HG02610 (cell line): ENCODE measurements at regions not wholly inside any gene's neighbourhood (a gene's known extent, or its start where the extent isn't known, plus 50 kb on each side); places are given as distances from the start of the nearest gene placed in this dataset.

Experiments used
- ATAC-seq: cut with Tn5 transposase; IDR thresholded peaks from one replicate; pipeline ENCODE4 v1.9.1; 2021; ENCODE audit warnings: mild to moderate bottlenecking, moderate library complexity; ENCODE audit not compliant: unreplicated experiment

- ATAC-seq = no peak
These were observed 800.5 kb downstream of the SLITRK6 start for GRCh38 chr13:84998681-84999080.

DNA sequence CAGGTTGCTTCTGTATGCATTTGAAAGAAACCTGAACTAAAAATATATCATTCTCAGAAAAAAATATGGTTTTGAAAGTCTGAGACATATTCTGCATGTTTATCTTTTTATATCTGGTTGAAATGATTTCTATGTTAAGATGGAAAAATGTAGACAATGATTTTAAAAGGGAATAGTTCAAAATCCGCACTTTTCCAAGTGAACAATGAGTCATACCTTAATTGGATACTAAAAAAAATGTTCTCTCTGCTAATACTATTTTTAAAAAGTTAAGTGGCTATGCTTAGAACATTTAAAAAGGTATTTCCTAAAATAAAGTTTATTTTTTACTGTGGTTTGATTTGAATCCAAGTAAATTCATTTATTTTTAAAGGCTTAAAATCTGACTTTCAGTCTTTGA, 801.4 kb downstream of the SLITRK6 start:
- ATAC-seq = no peak

DNA sequence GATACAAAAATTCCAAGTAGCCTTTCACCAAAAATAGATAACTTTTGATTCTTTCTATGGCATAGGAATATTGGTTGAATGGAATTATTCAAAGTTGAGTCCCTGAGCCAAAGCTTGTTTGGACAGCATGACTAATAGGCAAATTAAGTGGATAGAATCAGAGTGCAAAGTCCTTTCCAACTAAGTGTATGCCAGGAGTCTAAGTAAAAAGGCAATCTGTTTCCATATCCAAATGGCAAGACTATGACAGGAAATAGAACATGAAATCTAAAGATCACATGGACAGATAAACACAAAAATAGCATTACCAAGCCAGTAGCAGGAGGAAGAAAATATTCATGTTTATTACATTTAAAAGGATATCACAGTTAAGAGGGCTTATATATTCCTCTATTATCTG, 804.6 kb downstream of the SLITRK6 start:
- ATAC-seq = no peak

DNA sequence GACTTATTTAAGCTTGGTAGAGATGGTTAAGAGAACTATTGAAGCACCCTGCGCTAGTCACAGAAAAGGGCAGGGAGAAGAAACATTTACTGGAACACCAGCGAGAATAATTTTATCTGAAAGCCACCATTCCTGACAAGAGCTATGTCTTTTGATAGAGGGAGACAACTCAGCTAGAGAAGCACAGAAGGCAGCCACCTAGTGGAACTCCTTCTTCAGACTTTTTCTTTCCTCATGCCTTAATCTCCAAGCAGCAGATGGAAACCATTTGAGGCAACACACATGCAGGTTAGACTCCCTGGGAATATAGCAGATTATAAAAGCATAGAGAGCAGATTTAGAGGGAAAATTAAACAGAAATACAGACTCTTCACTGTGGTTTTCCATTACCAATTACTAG, 813.4 kb downstream of the SLITRK6 start:
- no peak for ATAC-seq

GRCh38 chr13:84983321-84983720, 815.9 kb downstream of the SLITRK6 start:
- no peak for ATAC-seq

- no peak for ATAC-seq
These were observed 818.6 kb downstream of the SLITRK6 start for GRCh38 chr13:84980571-84980970.

- ATAC-seq = no peak
These were observed 820.4 kb downstream of the SLITRK6 start for GRCh38 chr13:84978851-84979250.

DNA sequence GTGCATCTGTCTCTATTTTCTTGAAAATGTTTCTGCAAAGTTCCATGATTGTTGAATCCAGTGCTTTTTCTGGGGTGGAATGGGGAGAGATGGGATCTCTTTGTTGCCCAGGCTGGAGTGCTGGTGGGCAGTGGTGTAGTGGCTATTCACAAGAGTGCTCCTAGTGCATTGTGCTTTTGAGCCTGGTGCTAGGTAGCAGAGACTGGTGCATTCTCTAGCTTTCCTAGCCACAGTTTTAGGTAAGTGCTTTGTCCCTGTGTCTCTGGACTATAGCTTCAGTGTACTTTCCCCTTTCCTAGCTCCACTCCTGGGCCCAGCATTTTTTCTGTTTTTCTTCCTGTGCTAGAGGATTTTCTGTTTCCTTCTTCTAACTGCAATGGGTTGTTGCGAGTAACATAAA, 825.6 kb downstream of the SLITRK6 start:
- ATAC-seq = no peak

GRCh38 chr13:84972907-84973306, 826.3 kb downstream of the SLITRK6 start:
- no peak for ATAC-seq

- ATAC-seq = no peak
These were observed 836.4 kb downstream of the SLITRK6 start for GRCh38 chr13:84962849-84963248.

DNA sequence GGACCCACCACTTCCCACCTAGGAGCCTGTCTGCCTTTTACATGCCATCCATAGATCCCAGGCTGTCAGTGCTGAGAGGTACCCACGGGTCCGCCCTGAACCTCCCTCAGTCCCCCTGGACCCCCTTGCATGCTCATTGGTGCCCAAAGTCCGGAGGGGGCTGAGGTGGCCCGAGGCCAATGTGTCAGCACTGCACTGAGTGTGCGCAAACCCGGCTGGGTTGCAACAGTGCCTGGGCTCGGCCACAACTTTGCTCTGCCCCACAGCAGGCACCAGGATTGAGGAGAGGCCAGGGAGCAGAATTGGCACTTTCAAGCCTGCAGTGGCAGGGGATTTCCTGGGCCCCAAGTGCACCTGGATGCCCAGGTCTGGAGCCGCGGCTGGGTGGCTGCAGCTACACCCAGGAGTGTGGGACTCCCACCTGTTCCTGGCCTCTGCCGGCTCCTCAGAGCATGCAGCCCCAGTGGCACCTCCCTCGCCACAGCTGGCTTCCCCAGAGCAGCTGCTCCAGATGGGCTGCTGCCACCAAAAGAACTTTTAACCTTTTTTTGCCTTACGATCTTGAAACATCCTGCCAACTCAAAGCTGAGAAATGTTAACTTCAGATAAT, 837.0 kb downstream of the SLITRK6 start:
- ATAC-seq = no peak

DNA sequence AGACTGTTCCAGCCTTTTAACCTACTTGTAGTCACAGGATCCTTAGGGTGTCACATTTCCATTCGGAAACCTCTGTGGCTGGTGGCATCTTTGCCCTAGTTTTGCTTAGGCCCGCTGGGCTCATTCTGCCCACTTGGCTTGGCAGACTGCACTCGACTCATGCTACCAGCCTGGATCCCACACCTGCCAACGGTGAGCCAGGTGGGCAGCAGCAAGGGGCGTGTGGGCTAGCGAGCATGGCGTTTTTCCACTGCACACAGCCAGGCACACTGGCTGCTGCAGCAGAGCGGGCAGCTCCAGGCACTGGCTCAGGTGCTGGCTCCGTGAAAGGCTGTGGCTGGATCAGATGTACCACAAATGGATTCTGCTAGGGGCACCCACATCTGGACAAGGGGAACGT, 838.2 kb downstream of the SLITRK6 start:
- ATAC-seq = no peak

GRCh38 chr13:84959818-84960217, 839.4 kb downstream of the SLITRK6 start:
- no peak for ATAC-seq

- ATAC-seq = no peak
These were observed 844.6 kb downstream of the SLITRK6 start for GRCh38 chr13:84954636-84955035.

DNA sequence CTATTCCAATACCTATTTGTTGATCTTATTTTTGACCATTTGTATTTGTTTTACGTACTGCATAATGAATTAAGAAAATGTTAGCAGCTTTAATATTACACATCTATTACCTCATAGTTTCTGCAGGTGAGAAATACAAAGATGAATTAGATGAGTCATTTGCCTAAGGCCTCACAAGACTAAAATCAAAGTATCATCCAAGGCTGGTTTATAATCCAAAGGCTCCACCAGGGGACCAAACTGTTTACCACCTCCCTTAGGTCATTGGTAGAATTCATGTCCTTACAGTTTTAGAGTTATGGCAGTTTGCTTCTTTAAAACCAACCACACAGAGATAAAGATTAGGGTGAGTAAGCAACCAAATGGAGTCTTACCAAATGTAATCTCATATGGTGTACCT, 848.1 kb downstream of the SLITRK6 start:
- no peak for ATAC-seq

DNA sequence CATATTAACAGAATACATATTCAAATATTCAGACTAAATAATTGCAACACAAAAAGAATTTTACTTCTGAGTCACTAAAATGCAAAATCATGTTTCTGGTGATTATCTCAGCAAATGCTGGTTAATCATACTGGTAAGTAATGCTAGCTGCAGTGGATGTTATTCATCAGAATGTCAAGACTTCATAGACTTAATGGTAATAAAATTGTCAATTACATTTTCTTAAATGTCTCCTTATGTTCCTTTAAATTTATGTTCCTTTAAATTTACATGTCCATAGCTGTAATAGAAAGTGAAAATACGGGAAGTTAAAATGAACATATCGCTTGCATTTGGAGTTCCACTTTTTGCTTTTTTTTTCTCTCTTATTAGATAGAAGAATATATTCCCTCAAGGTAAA, 853.0 kb downstream of the SLITRK6 start:
- ATAC-seq = no peak

DNA sequence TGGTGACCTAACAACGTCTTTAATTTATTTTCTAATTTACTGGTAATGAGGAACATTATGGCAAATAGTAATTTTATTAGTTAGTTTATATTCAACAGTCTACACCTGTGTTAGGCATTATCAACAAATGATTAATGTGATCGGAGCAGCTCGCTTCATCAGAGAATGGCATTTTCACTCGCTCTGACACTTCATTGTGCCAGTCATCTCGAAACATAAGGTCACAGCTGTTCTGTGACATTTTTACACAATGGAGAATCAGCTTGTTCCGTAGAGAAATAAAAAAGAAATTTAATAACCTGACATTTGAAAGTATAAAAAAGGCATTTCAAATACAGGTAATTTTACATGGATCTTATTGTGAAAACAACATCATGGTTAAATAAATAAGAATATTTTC, 858.4 kb downstream of the SLITRK6 start:
- no peak for ATAC-seq

- no peak for ATAC-seq
These were observed 859.1 kb downstream of the SLITRK6 start for GRCh38 chr13:84940167-84940566.

DNA sequence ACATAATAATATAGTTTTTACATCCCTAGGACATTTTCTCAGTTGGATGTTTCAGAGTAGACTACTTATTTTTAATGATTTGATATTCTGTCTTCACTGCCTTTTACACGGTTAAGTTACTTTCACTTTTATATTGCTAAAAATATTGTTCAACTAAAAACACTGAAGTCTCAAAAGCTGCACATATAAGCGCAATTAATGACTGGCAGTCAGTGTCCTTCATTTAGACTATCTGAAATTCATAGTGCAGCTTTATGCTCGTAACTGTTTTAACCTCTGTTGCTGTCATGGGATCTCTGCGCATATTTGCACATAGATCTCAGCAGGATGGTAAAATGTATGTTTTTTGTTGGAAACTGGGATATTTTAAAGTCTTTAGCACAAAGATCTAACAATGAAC, 864.3 kb downstream of the SLITRK6 start:
- no peak for ATAC-seq

- ATAC-seq = no peak
These were observed 865.4 kb downstream of the SLITRK6 start for GRCh38 chr13:84933797-84934196.

GRCh38 chr13:84931264-84931663, 868.0 kb downstream of the SLITRK6 start:
- no peak for ATAC-seq

- no peak for ATAC-seq
These were observed 871.6 kb downstream of the SLITRK6 start for GRCh38 chr13:84927442-84928169.

GRCh38 chr13:84925443-84925842, 873.8 kb downstream of the SLITRK6 start:
- ATAC-seq = no peak
